Midbrain (tissue), 1 donor: ENCODE measurements at regions not wholly inside any gene's neighbourhood (a gene's known extent, or its start where the extent isn't known, plus 50 kb on each side); places are given as distances from the start of the nearest gene placed in this dataset.
A peak's percentile ranks its signal among the peaks of the same experiment; 100 is the strongest.

Source experiments
- DNase-seq: peaks from one replicate; lab custom pipeline; 2025; lab: John Stamatoyannopoulos, UW

- DNase-seq, result no peak
Observed at GRCh38 chr4:180799798-180800197, 1443.4 kb upstream of the TENM3 start.

GRCh38 chr4:180805101-180805500 is 1438.1 kb upstream of the TENM3 start:
- DNase-seq, result no peak

- no peak for DNase-seq
Observed at GRCh38 chr4:180808862-180809261, 1434.3 kb upstream of the TENM3 start.

GRCh38 chr4:180809439-180809838 is 1433.8 kb upstream of the TENM3 start:
- no peak for DNase-seq

- DNase-seq, result no peak
Observed at GRCh38 chr4:180810581-180810980, 1432.6 kb upstream of the TENM3 start.

GRCh38 chr4:180811556-180811955 is 1431.6 kb upstream of the TENM3 start:
- no peak for DNase-seq

GRCh38 chr4:180812783-180813182 is 1430.4 kb upstream of the TENM3 start:
- no peak for DNase-seq

- DNase-seq, result no peak
Observed at GRCh38 chr4:180814875-180815417, 1428.3 kb upstream of the TENM3 start.

- DNase-seq, result no peak
Observed at GRCh38 chr4:180817529-180817928, 1425.7 kb upstream of the TENM3 start.

- DNase-seq, result no peak
Observed at GRCh38 chr4:180823108-180823507, 1420.1 kb upstream of the TENM3 start.

GRCh38 chr4:180827232-180828009 is 1415.8 kb upstream of the TENM3 start:
- DNase-seq, result no peak

GRCh38 chr4:180828455-180829018 is 1414.7 kb upstream of the TENM3 start:
- DNase-seq, result peak; percentile 73

GRCh38 chr4:180832073-180832472 is 1411.1 kb upstream of the TENM3 start:
- DNase-seq, result no peak

GRCh38 chr4:180840142-180840541 is 1403.1 kb upstream of the TENM3 start:
- DNase-seq, result no peak

- no peak for DNase-seq
Observed at GRCh38 chr4:180850318-180850940, 1392.8 kb upstream of the TENM3 start.

- DNase-seq, result no peak
Observed at GRCh38 chr4:180852738-180853137, 1390.5 kb upstream of the TENM3 start.

GRCh38 chr4:180855184-180855583 is 1388.0 kb upstream of the TENM3 start:
- DNase-seq, result no peak

- DNase-seq, result no peak
Observed at GRCh38 chr4:180860089-180860720, 1383.0 kb upstream of the TENM3 start.

- DNase-seq, result no peak
Observed at GRCh38 chr4:180861651-180862050, 1381.6 kb upstream of the TENM3 start.

- DNase-seq, result no peak
Observed at GRCh38 chr4:180866933-180867643, 1376.1 kb upstream of the TENM3 start.

- no peak for DNase-seq
Observed at GRCh38 chr4:180870623-180871022, 1372.6 kb upstream of the TENM3 start.

- DNase-seq, result no peak
Observed at GRCh38 chr4:180898305-180898704, 1344.9 kb upstream of the TENM3 start.
